Occipital lobe (tissue), 1 donor: ENCODE measurements at regions not wholly inside any gene's neighbourhood (a gene's known extent, or its start where the extent isn't known, plus 50 kb on each side); places are given as distances from the start of the nearest gene placed in this dataset. TPM values are rescaled to one million over a fixed set of nuclear protein-coding genes. Genes with fewer than 3 reads are reported as not detected.

Experiments
- small RNA-seq: library from RNA; depleted of rRNA; stranded (forward); fragments of <200 nt; gene quantifications from one replicate; pipeline ENCODE3, GENCODE V24; 2014

Small RNA genes in the stretch of these regions (small RNA-seq; reads per million reads assigned to genes)
- gene AP003385.4 (not detected), gene AP003716.2 (not detected), gene RNU6-46P (not detected)
